Neural cell (in vitro differentiated cells): ENCODE measurements at regions not wholly inside any gene's neighbourhood (a gene's known extent, or its start where the extent isn't known, plus 50 kb on each side); places are given as distances from the start of the nearest gene placed in this dataset.
"Not testable (repeated sequence)": the region's sequence is repeated elsewhere in the genome, so short reads cannot be mapped to it uniquely, and the experiment has no call there.

ENCODE experiments used
- H2AFZ ChIP-seq: fragments of 200-600, 300-800 bp; sonication (generic), shearing (Covaris generic); 2 replicates; pipeline ENCODE4 v1.6.0; 2014; ENCODE audit warnings: low read depth, mild to moderate bottlenecking, antibody characterized with exemption, low read length, moderate library complexity
- H3F3A ChIP-seq: fragments of 200-600 bp; shearing (Covaris generic); 2 replicates; pipeline ENCODE4 v1.6.1; 2016; ENCODE audit warnings: mild to moderate bottlenecking, moderate library complexity, mixed read lengths, antibody characterized with exemption, low read length; ENCODE audit not compliant: insufficient read depth, poor library complexity, severe bottlenecking
- H3K27ac ChIP-seq: fragments of 200-600, 300-800 bp; sonication (generic), shearing (Covaris generic); 2 replicates; pipeline ENCODE4 v1.5.1; 2014; ENCODE audit warnings: mild to moderate bottlenecking, low read length, moderate library complexity
- H3K27me3 ChIP-seq: fragments of 300-800, 200-600 bp; sonication (generic), shearing (Covaris generic); 2 replicates; pipeline ENCODE4 v1.6.0; 2014; ENCODE audit warnings: mild to moderate bottlenecking, low read depth, low read length, moderate library complexity; ENCODE audit not compliant: insufficient read depth
- H3K36me3 ChIP-seq: fragments of 300-800, 200-600 bp; sonication (generic), shearing (Covaris generic); 2 replicates; pipeline ENCODE4 v1.5.1; 2014; ENCODE audit warnings: mild to moderate bottlenecking, antibody characterized with exemption, low read length, moderate library complexity; ENCODE audit not compliant: insufficient read depth
- H3K4me2 ChIP-seq: fragments of 300-800, 200-600 bp; sonication (generic), shearing (Covaris generic); 2 replicates; pipeline ENCODE4 v1.6.0; 2014; ENCODE audit warnings: mild to moderate bottlenecking, low read length
- H3K4me3 ChIP-seq: fragments of 300-800, 200-600 bp; sonication (generic), shearing (Covaris generic); 2 replicates; pipeline ENCODE4 v1.5.1; 2014; ENCODE audit warnings: mild to moderate bottlenecking, low read length, moderate library complexity
- H3K79me2 ChIP-seq: fragments of 200-600 bp; shearing (Covaris generic); replicated peaks from 2 replicates; pipeline ENCODE4 v1.6.0; 2014; ENCODE audit warnings: mild to moderate bottlenecking, low read length, moderate library complexity; ENCODE audit not compliant: insufficient read depth
- H3K9ac ChIP-seq: fragments of 300-800, 200-600 bp; sonication (generic), shearing (Covaris generic); 2 replicates; pipeline ENCODE4 v1.6.1; 2016; ENCODE audit warnings: mild to moderate bottlenecking, low read length, mixed read lengths
- H3K9me2 ChIP-seq: fragments of 200-600 bp; shearing (Covaris generic); 2 replicates; pipeline ENCODE4 v1.6.1; 2016; ENCODE audit warnings: mild to moderate bottlenecking, low read length, mixed read lengths; ENCODE audit not compliant: insufficient read depth
- H3K9me3 ChIP-seq: fragments of 200-600, 300-800 bp; sonication (generic), shearing (Covaris generic); 2 replicates; pipeline ENCODE4 v1.6.1; 2016; ENCODE audit warnings: mild to moderate bottlenecking, mixed run types, low read length, moderate library complexity, mixed read lengths
- H4K20me1 ChIP-seq: fragments of 200-600 bp; shearing (Covaris generic); 2 replicates; pipeline ENCODE4 v1.6.1; 2016; ENCODE audit warnings: mild to moderate bottlenecking, mixed run types; ENCODE audit not compliant: insufficient read depth
- EP300 ChIP-seq: fragments of 450-650 bp; conservative IDR thresholded peaks from 2 replicates; pipeline ENCODE4 v1.6.1; 2014; ENCODE audit warnings: antibody characterized with exemption, mild to moderate bottlenecking, moderate library complexity; ENCODE audit not compliant: poor library complexity, severe bottlenecking
- EZH2 ChIP-seq: fragments of 200-600, 300-800 bp; shearing (Covaris generic), sonication (generic); IDR thresholded peaks from 2 replicates; pipeline ENCODE4 v1.6.1; 2014; ENCODE audit warnings: antibody characterized with exemption, low read length, borderline replicate concordance, mild to moderate bottlenecking; ENCODE audit not compliant: insufficient read depth, poor library complexity, severe bottlenecking
- MXI1 ChIP-seq: fragments of 450-650 bp; conservative IDR thresholded peaks from 2 replicates; pipeline ENCODE4 v1.6.1; 2014; ENCODE audit warnings: antibody characterized with exemption, mild to moderate bottlenecking; ENCODE audit not compliant: poor library complexity, severe bottlenecking
- POLR2AphosphoS5 ChIP-seq: IDR thresholded peaks from 2 replicates; pipeline ENCODE4 v1.6.1; 2012
- RAD21 ChIP-seq: fragments of 450-650 bp; conservative IDR thresholded peaks from 2 replicates; pipeline ENCODE4 v1.6.1; 2014; ENCODE audit warnings: antibody characterized with exemption, mild to moderate bottlenecking, moderate library complexity
- SMC3 ChIP-seq: fragments of 450-650 bp; conservative IDR thresholded peaks from 2 replicates; pipeline ENCODE4 v1.6.1; 2014; ENCODE audit warnings: antibody characterized with exemption, mild to moderate bottlenecking, moderate library complexity; ENCODE audit not compliant: poor library complexity
- TAF1 ChIP-seq: IDR thresholded peaks from 2 replicates; pipeline ENCODE4 v1.6.1; 2012; ENCODE audit warnings: low read depth
- TF ChIP-seq, protein P1 (sequence below): IDR thresholded peaks from 2 replicates; pipeline ENCODE4 v1.6.1; 2012; ENCODE audit warnings: borderline replicate concordance
- TF ChIP-seq, protein P2 (sequence below): fragments of 450-650 bp; IDR thresholded peaks from 2 replicates; pipeline ENCODE4 v1.5.1; 2014; ENCODE audit warnings: antibody characterized with exemption, mild to moderate bottlenecking, moderate library complexity; ENCODE audit not compliant: poor library complexity, severe bottlenecking

DNA sequence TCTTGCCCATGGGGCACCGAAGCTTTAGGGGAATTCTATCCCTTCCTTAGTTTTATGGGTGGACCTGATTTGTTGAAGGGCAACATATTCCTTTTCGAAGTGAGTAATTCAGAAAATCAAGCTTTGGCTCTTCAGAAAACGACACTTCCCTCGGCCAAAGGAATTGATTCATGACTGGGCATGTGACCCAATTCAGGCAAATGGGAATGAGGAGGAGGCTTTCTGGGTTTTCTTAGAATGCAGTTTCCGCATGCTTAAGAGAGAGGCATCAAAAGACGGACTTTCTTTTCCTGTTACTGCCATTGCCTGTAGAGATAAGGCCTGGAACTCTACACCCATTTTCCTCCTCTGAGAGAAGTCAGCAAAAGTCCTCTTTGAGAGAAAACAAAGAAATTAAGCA lies 179.5 kb downstream of the RFPL4B start (continued):
- TF ChIP-seq, protein P1, sequence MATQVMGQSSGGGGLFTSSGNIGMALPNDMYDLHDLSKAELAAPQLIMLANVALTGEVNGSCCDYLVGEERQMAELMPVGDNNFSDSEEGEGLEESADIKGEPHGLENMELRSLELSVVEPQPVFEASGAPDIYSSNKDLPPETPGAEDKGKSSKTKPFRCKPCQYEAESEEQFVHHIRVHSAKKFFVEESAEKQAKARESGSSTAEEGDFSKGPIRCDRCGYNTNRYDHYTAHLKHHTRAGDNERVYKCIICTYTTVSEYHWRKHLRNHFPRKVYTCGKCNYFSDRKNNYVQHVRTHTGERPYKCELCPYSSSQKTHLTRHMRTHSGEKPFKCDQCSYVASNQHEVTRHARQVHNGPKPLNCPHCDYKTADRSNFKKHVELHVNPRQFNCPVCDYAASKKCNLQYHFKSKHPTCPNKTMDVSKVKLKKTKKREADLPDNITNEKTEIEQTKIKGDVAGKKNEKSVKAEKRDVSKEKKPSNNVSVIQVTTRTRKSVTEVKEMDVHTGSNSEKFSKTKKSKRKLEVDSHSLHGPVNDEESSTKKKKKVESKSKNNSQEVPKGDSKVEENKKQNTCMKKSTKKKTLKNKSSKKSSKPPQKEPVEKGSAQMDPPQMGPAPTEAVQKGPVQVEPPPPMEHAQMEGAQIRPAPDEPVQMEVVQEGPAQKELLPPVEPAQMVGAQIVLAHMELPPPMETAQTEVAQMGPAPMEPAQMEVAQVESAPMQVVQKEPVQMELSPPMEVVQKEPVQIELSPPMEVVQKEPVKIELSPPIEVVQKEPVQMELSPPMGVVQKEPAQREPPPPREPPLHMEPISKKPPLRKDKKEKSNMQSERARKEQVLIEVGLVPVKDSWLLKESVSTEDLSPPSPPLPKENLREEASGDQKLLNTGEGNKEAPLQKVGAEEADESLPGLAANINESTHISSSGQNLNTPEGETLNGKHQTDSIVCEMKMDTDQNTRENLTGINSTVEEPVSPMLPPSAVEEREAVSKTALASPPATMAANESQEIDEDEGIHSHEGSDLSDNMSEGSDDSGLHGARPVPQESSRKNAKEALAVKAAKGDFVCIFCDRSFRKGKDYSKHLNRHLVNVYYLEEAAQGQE: no peak
- TF ChIP-seq TAF1: no peak

DNA sequence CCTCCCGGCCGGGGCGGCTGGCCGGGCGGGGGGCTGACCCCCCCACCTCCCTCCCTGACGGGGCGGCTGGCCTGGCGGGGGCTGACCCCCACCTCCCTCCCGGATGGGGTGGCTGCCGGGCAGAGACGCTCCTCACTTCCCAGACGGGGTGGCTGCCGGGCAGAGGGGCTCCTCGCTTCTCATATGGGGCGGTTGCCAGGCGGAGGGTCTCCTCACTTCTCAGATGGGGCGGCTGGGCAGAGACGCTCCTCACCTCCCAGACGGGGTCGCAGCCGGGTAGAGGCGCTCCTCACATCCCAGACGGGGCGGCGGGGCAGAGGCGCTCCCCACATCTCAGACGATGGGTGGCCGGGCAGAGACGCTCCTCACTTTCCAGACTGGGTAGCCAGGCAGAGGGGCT lies 181.2 kb downstream of the RFPL4B start:
- not testable (repeated sequence) for H3K27ac ChIP-seq, H3K4me2 ChIP-seq, H3K36me3 ChIP-seq, H3K4me3 ChIP-seq, H3K9me3 ChIP-seq, H3K27me3 ChIP-seq, H3K79me2 ChIP-seq, H3K9ac ChIP-seq, H2AFZ ChIP-seq, H4K20me1 ChIP-seq, H3F3A ChIP-seq, H3K9me2 ChIP-seq

DNA sequence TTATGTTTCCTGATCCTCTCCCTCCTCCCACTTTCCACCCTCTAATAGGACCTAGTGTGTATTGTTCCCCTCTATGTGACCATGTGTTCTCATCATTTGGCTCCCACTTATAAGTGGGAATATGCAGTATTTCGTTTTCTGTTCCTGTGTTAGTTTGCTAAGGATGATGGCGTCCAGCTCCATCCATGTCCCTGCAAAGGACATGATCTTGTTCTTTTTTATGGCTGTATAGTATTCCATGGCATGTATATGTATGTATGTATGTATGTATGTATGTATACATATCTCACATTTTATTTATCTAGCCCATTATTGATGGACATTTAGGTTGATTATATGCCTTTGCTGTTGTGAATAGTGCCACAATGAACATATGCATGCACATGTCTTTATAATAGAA lies 188.7 kb downstream of the RFPL4B start:
- Histone ChIP-seq H4K20me1 (no peaks in the 10 kb centered on the region), H3K27me3 (no peaks in the 10 kb centered on the region), H3K9me2 (no peaks in the 10 kb centered on the region), H3K4me2 (no peak overlapping the region), H3K27ac (no peak overlapping the region), H3F3A (no peaks in the 10 kb centered on the region), H3K9me3 (peaks cover 3% of the 10 kb centered on the region), H3K9ac (no peak overlapping the region), H2AFZ (no peak overlapping the region), H3K4me3 (no peak overlapping the region), H3K79me2 (no peaks in the 10 kb centered on the region), H3K36me3 (no peaks in the 10 kb centered on the region)
- TF ChIP-seq MXI1 (no peak), TAF1 (no peak), POLR2AphosphoS5 (no peak), RAD21 (no peak), SMC3 (no peak), EP300 (no peak)
- TF ChIP-seq, protein P2, sequence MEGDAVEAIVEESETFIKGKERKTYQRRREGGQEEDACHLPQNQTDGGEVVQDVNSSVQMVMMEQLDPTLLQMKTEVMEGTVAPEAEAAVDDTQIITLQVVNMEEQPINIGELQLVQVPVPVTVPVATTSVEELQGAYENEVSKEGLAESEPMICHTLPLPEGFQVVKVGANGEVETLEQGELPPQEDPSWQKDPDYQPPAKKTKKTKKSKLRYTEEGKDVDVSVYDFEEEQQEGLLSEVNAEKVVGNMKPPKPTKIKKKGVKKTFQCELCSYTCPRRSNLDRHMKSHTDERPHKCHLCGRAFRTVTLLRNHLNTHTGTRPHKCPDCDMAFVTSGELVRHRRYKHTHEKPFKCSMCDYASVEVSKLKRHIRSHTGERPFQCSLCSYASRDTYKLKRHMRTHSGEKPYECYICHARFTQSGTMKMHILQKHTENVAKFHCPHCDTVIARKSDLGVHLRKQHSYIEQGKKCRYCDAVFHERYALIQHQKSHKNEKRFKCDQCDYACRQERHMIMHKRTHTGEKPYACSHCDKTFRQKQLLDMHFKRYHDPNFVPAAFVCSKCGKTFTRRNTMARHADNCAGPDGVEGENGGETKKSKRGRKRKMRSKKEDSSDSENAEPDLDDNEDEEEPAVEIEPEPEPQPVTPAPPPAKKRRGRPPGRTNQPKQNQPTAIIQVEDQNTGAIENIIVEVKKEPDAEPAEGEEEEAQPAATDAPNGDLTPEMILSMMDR: no peak

DNA sequence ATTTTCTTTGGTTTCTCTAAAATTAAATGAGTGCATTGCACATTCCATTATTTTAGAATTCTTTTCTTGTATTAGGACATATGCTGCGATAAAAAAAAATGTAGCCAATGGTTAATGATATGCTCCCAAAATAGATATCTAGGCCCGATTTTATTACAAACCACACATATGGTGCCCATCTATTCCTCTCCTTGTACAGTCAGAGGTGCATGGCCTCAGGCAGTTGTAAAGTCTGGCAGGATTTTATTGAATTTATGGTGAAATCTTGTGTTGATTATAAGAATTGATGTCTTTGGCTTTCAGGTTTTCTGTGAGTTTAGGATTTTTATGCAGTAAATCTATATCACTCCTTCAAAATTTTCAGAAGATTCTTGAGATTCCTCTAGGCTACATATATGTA lies 192.2 kb downstream of the RFPL4B start:
- Histone ChIP-seq H3K27ac (no peak overlapping the region), H3F3A (no peaks in the 10 kb centered on the region), H2AFZ (no peak overlapping the region), H3K9ac (no peak overlapping the region), H3K4me2 (no peak overlapping the region), H3K9me3 (peaks cover 3% of the 10 kb centered on the region), H3K36me3 (no peaks in the 10 kb centered on the region), H3K79me2 (no peaks in the 10 kb centered on the region), H3K27me3 (no peaks in the 10 kb centered on the region), H3K4me3 (no peak overlapping the region), H4K20me1 (no peaks in the 10 kb centered on the region), H3K9me2 (no peaks in the 10 kb centered on the region)
- TF ChIP-seq EP300 (no peak), MXI1 (no peak), EZH2 (no peak), POLR2AphosphoS5 (no peak), SMC3 (no peak), RAD21 (no peak)
- TF ChIP-seq, protein P1: no peak
- TF ChIP-seq, protein P2: no peak
